C4-2B (cell line): ENCODE measurements at regions not wholly inside any gene's neighbourhood (a gene's known extent, or its start where the extent isn't known, plus 50 kb on each side); places are given as distances from the start of the nearest gene placed in this dataset.

Experiments
- CTCF ChIP-seq: fragments of 450-650 bp; conservative IDR thresholded peaks from 2 replicates; pipeline ENCODE4 v1.5.1; 2017; ENCODE audit warnings: mild to moderate bottlenecking
- ZFX ChIP-seq: fragments of 450-650 bp; IDR thresholded peaks from 2 replicates; pipeline ENCODE4 v1.6.1; 2017

DNA sequence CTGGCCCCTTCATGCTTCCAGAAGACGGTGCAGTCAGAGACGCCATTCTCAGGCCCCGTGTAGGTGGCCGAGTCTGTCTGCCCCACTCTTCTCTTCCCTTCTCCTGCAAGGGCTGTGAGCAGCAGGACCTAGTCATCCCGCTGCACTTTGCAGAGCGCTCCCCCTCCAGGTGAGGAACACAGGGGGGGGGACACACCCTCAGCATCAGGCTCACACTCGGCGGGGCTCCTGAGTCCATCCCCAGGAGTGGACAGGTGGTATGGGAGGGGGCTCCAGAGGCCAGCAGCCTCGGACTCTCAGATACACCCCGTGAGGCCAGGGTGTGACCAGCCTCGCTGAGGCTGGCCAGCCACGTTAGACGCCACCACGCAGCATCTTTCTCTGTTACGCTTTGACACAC is 460.5 kb upstream of the MYT1L start:
- TF ChIP-seq CTCF = no peak
- TF ChIP-seq ZFX = no peak
